OCI-M2 (cell line): ENCODE measurements at regions not wholly inside any gene's neighbourhood (a gene's known extent, or its start where the extent isn't known, plus 50 kb on each side); places are given as distances from the start of the nearest gene placed in this dataset.

Source experiments
- DNase-seq: peaks from one replicate; lab custom pipeline; 2025; ENCODE audit not compliant: unreplicated experiment; lab: John Stamatoyannopoulos, UW

DNA sequence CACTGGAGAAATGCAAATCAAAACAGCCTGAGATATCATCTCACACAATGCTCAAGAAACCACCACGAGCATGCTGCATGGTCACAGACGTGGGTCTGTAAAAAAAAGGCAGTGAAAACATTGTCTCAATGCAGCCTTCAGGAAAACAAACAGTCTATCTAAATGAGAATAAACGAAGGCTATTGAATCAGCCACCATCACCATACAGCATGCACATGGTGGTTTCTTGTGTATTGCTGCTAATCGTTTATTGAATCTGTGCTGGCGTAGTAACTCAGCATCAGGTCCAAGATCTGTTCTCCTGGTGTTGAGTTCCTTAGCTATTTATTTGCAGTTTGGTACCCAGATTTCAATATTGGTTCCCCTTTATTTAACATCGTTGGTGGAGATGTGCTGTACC lies 1115.0 kb downstream of the CDH18 start:
- DNase-seq, result no peak

- DNase-seq, result no peak
Observed at GRCh38 chr5:18876565-18876964, 1111.4 kb downstream of the CDH18 start.

DNA sequence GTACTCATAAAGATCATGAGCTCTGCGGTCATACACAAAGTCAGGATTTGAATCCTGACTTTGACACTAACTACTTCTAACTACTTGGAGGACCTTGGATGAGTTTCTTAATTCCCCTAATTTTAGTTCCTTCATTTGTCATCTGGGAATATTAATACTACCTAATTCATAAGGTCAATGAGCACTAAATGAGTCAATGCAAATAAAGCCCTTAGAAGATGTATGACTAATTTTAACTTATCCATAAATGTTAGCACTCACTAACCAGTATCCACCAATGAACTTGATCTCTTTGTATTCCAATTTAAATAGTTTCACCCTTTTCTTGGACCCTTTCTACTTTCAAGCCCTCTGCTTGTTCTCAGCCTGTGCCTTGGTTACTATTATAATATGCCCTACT lies 1106.4 kb downstream of the CDH18 start:
- no peak for DNase-seq

DNA sequence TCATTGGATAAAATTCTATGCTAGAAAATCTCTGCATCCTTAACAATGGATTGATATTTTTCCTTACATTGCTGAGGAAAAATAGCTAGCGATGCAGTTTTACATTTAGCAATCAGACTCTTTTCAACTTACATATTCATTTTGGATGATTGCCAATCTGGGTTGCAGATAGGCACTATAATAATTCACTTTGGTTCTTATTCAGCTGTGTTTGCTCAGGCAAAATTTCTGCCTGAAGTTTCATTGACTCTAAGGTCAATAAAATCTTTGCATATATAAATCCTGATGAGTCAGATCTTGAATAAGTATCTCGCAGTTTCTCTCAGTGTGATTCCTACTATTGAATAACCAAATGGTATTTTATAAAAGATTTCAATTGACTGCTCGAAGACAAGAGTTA lies 1105.8 kb downstream of the CDH18 start:
- no peak for DNase-seq

DNA sequence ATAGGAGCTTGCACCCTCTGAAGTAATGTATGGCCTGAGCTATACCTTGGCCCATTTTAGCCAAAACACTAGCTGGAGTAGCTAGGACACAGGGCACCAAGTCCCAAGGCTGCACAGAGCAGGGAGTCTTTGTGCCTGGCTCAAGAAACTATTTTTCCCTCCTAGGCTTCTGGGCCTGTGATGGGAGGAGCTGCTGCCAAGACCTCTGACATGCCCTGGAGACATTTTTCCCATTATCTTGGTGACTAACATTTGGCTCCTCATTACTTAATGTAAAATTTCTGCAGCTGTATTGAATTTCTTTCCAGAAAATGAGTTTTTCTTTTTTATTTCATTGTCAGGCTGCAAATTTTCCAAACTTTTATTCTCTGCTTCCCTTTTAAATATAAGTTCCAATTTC lies 1099.2 kb downstream of the CDH18 start:
- DNase-seq, result no peak

GRCh38 chr5:18900644-18901043 lies 1087.4 kb downstream of the CDH18 start:
- no peak for DNase-seq

DNA sequence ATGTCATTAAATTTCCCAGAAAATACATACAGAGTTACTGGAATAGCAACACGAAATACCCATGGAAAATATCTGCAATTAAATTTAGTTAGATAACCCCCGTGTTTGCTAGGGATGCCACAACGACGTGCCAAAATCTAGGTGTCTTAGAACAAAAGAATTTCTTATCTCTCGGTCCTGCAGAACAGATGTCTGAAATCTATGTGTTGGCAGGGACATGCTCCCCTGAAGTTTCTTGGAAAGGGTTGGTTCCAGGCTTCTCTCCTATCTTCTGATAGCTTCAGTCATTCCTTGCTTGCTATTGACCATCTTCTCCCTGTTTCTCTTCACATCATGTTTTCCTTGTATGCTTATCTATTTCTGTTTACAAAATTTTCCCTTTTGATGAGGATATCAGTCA lies 1067.0 kb downstream of the CDH18 start:
- DNase-seq, result no peak

DNA sequence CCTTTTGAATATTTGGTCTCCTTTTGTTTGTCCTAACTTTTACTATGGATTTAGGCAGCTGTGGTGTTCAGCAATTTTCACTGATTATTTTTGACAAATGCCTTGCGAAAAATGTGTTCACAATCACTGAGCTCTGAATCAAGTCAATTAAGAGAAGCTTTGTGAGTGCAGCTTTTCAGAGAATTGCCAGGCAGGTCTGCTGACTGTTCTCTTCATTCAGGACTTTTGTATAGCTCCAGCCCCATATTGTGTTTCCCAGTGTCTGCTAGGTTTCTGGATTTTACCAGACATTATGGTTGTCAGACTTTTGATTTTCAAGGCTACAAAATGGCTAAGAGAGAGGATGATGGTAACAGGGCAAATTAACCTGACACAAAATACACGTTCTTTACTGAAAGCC lies 1055.9 kb downstream of the CDH18 start:
- no peak for DNase-seq

GRCh38 chr5:18944771-18945170 lies 1043.2 kb downstream of the CDH18 start:
- no peak for DNase-seq

DNA sequence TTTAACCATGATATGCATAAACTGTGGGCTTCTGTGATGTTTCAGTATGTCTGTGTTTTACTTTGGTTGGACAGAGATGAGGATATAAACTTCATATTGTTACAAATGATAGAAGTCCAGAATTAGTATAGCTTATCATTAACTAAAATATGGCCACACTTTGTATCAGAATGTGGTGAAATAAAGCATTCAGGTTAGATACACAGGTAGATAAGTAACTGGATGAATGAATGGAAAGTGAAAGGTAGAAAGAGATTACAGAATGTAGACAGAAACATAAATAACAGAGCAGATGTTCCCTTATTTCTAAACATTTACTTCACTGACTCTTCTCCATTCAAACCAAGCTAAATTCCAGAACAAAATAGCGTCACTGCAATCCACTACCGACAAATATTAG lies 1033.8 kb downstream of the CDH18 start:
- no peak for DNase-seq

DNA sequence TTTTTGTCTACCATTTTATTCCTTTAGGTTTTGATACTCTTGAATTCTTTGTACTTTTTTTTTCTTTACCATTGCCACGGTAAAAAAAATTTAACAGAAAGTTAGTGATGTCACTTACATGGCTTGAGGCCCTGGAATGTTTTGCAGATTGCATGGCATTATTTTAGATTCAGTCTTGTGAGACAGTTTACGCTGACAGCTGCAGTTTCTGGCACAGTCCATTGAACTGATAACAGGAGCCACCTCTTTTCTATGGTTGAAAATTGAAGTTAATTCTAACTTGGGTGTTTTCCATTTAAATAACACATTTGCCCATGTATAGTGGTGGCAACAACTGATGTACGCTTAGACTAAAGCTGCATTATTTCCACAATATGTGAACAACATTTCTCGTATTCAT lies 1028.5 kb downstream of the CDH18 start:
- DNase-seq, result no peak

DNA sequence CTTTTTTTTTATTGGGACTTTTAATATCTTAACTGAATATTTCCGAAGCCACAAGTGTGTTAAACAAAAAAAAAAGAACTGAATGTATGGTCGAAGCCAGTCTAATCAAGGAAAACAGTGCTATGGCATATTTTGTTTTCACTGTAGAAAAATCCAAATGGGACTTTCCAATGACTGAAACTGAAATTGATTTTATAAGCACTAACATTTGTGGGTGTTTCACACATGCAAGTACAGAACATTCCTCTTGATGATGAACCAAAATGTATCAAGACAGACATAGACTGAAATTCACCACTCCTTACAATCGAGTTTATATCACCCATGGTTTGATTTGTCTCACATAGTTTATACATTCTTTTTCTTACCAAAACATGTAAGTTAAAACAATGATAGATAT lies 1026.8 kb downstream of the CDH18 start:
- no peak for DNase-seq

DNA sequence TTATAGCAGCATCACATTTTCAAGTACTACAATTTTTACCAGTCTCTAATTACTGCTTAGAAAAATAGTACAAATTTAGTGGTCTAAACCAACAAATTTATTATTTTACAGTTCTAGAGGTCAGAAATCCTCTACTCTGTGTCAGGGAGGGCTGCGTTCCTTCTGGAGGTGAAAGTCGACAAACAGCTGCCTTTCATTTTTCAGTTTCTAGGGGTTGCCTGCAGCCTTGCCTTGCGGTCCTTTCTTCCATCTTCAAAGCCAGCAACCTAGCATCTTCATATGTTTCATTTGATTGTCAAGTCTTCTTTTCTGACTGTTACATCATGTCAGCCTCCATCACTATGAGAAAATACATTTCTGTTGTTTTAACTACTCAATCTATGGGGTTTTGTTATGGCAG lies 1022.1 kb downstream of the CDH18 start:
- DNase-seq, result no peak

- no peak for DNase-seq
Observed at GRCh38 chr5:18967637-18968036, 1020.4 kb downstream of the CDH18 start.

- DNase-seq, result no peak
Observed at GRCh38 chr5:18968966-18969365, 1019.0 kb downstream of the CDH18 start.

DNA sequence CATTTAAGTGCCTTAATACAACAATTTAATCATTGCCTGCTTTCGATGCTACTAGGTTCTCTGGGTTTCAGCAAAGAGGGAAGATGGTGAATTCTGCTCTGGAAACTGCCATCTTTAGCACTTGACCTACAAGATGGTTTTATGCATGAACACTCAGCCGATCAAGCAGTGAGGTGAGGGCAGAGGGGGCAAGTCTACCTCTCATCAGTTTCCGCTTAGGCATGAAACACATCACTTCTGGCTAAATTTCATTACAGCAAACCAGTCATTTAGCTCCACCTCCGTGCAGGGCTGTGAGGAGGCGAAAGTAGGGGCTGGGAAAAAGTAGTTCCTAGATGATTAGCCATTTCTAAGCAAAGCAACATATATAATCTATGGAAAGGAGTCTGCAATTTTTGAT lies 1018.0 kb downstream of the CDH18 start:
- no peak for DNase-seq

DNA sequence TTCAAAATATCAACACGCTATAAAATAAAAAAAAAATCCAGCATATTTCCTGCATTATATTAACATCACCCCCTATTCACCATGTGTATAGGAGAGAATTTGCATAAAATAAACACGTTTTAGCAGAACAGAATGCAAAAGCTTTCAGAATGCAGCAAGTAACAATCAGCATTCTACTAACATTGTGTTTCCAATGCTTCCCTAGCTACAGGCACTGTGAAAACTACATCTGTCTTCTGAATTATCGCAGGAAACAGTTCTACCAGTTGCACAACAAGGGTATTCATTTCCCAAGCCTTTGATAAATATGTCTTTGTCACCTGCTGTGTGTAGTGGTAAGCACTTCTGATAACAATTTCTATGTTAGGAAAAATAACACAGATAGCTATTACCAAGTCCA lies 1015.8 kb downstream of the CDH18 start:
- no peak for DNase-seq

- no peak for DNase-seq
Observed at GRCh38 chr5:18975624-18976023, 1012.4 kb downstream of the CDH18 start.

DNA sequence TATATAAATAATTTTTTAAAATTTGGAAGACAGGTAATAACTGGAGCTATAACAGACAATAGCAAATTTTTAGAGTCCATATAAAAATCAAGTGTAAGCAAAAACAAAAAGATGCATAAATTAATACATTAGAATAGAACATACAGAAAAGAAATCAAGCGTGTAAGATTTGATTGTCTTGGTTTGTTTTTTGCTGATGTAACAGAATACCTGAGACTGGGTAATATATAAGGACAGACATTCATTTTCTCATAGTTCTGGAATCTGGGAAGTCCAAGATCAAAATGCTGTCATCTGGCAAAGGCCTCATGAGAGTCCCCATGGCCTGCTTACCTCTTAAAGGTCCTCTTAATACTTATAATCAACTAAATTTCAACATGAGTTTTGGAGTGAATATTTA lies 1010.1 kb downstream of the CDH18 start:
- DNase-seq, result no peak

- DNase-seq, result no peak
Observed at GRCh38 chr5:18984559-18985080, 1003.4 kb downstream of the CDH18 start.

GRCh38 chr5:18985171-18985758 lies 1002.7 kb downstream of the CDH18 start:
- no peak for DNase-seq

DNA sequence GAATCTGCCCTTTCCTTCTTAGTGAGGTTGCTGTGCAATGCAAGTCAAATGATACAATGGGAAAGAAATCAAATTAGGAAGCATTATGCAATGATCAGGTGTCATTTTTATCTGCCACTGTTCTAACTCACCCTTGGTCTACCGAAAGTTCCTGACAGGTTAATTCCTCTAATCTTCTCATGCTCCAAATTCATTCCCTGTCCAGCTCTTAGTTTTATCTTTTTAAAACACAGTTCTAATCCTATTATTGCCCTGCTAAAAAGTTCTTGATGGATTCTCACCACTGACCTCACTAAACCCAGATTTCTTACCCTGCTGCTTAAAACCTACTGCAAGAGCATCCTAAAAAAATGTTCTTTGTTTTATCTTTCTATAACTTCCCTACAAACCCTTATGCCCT lies 1000.9 kb downstream of the CDH18 start:
- no peak for DNase-seq

- DNase-seq, result no peak
Observed at GRCh38 chr5:18990852-18991251, 997.1 kb downstream of the CDH18 start.

GRCh38 chr5:18992264-18992663 lies 995.7 kb downstream of the CDH18 start:
- DNase-seq, result no peak
